ENCODE measurements at regions not wholly inside any gene's neighbourhood (a gene's known extent, or its start where the extent isn't known, plus 50 kb on each side); places are given as distances from the start of the nearest gene placed in this dataset.

DNA sequence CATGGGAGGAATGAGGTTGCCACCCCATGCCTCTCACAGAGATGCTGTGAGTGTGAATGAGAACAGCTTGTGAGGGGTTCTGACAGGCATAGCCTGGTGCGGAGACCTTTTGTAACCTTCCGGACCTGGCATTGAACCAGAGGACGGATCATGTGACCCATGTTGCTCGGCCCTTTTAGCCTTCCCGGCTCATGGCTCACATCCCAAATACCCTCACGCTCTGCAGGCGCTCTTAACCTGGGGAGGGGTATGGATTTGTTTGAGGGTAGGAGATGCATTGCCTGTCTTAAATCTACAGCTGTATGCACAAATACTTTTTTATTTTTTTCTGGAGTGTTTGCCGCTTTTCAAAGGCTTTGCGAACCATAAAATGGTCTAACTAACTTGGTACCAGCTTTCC lies 102.4 kb upstream of the CRHR1 start:
- Mint-ChIP-seq H3K4me1 (ENCODE audit: low read depth) (no peaks in the 10 kb centered on the region), H3K36me3 (ENCODE audit: low read depth) (no peaks in the 10 kb centered on the region), H3K4me3 (ENCODE audit: unreplicated experiment) (no peak overlapping the region), H3K27ac (ENCODE audit: unreplicated experiment) (no peak overlapping the region), H3K9me3 (ENCODE audit: low read depth) (peaks cover 6% of the 10 kb centered on the region), H3K27me3 (ENCODE audit: low read depth) (peaks cover 31% of the 10 kb centered on the region)
- no peak for DNase-seq (ENCODE audit: low spot score)
- TF ChIP-seq, protein P1, sequence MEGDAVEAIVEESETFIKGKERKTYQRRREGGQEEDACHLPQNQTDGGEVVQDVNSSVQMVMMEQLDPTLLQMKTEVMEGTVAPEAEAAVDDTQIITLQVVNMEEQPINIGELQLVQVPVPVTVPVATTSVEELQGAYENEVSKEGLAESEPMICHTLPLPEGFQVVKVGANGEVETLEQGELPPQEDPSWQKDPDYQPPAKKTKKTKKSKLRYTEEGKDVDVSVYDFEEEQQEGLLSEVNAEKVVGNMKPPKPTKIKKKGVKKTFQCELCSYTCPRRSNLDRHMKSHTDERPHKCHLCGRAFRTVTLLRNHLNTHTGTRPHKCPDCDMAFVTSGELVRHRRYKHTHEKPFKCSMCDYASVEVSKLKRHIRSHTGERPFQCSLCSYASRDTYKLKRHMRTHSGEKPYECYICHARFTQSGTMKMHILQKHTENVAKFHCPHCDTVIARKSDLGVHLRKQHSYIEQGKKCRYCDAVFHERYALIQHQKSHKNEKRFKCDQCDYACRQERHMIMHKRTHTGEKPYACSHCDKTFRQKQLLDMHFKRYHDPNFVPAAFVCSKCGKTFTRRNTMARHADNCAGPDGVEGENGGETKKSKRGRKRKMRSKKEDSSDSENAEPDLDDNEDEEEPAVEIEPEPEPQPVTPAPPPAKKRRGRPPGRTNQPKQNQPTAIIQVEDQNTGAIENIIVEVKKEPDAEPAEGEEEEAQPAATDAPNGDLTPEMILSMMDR (IDR thresholded peaks at IDR 0.05) = no peak

DNA sequence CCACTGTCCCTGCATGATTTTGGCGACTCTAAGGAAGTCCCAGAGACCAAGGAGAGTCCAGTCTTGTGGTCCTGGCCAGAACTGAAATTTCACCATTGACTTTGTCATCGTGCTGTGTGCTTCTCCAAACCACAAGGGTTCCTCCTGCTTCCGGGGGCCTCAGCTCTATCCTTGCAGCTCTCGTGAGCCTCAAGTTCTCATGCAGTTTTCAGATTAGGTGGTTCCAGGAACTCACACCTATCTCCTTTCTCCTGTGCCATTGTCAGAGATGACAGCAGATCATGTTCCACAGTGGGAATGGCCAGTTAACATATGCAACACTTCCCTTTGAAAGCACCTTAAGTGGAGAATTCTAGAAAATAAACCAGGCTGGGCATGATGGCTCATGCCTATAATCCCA lies 97.9 kb upstream of the CRHR1 start:
- H3K27ac Mint-ChIP-seq (ENCODE audit: unreplicated experiment) = no peak overlapping the region
- TF ChIP-seq, protein P1 (IDR thresholded peaks at IDR 0.05) = no peak
- H3K4me1 Mint-ChIP-seq (ENCODE audit: low read depth) = no peaks in the 10 kb centered on the region
- H3K36me3 Mint-ChIP-seq (ENCODE audit: low read depth) = no peaks in the 10 kb centered on the region
- no peaks in the 10 kb centered on the region for H3K9me3 Mint-ChIP-seq (ENCODE audit: low read depth)
- DNase-seq (ENCODE audit: low spot score) = no peak
- H3K27me3 Mint-ChIP-seq (ENCODE audit: low read depth) = peaks cover 53% of the 10 kb centered on the region
- H3K4me3 Mint-ChIP-seq (ENCODE audit: unreplicated experiment) = no peak overlapping the region

DNA sequence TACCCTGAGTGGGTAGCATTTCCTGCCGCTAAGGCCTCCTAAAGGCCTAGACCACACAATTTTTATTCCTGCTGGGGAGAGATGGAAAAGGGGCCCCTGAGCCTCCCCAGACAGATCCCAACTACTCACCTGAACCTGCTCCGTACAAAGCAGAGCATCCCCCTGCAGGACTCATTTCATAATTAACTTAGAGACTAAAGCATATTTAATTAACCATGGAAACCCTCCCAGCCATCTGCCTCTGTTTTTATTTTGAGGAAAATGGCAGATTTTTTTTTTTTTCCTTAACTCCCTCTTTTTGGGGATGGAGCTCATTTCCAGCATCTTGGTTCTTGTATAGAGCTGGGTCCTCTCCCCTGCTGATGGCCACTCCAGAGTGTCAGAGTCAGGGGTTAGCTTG lies 96.5 kb upstream of the CRHR1 start:
- no peak overlapping the region for H3K27ac Mint-ChIP-seq (ENCODE audit: unreplicated experiment)
- TF ChIP-seq, protein P1 (IDR thresholded peaks at IDR 0.05) = no peak
- H3K4me1 Mint-ChIP-seq (ENCODE audit: low read depth) = no peaks in the 10 kb centered on the region

DNA sequence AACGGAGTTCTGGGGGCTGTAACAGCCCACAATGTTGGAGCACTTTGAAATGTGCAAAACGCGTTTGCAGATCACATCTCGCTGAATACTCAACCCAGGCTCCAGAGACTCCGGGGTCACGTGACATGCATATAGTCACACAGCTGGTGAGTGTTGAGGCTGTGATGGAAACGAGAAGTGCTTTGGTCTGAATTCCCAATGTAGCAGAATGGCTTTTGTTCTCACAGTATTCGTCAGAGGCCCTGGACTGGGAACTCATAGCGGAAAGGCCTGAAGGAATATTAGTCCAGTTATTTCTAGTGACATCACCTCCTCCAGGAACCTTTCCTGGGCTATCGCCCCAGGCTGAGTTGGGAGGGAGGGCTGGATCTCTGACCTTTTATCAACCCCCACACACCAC lies 95.8 kb upstream of the CRHR1 start:
- no peak overlapping the region for H3K27ac Mint-ChIP-seq (ENCODE audit: unreplicated experiment)

More for the DNA sequence above, 96.5 kb upstream of the CRHR1 start:
- Mint-ChIP-seq H3K9me3 (ENCODE audit: low read depth) (no peaks in the 10 kb centered on the region), H3K27me3 (ENCODE audit: low read depth) (peaks cover 46% of the 10 kb centered on the region), H3K36me3 (ENCODE audit: low read depth) (no peaks in the 10 kb centered on the region), H3K4me3 (ENCODE audit: unreplicated experiment) (no peak overlapping the region)
- DNase-seq (ENCODE audit: low spot score) = no peak

DNA sequence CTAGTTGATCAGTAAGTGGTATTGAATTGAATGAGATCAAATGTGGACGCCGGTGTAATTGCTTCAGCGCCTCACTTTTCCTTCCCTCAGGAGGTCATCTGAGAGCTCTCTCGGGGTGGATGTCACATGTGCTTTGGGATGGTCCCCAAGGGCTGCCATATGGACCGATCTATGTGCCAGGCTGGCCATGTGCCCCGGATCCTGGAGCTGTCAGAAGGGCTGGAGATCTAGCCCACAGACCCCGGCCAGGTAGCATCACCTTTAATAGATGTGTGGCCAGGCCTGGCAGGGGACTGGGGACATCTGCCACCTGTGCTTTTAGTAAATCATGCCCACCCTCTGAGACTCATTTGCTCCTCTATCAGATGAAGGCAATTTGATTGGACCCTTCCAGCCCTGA lies 95.3 kb upstream of the CRHR1 start:
- no peaks in the 10 kb centered on the region for H3K36me3 Mint-ChIP-seq (ENCODE audit: low read depth)
- no peak overlapping the region for H3K27ac Mint-ChIP-seq (ENCODE audit: unreplicated experiment)
- DNase-seq (ENCODE audit: low spot score) = no peak
- H3K27me3 Mint-ChIP-seq (ENCODE audit: low read depth) = peaks cover 51% of the 10 kb centered on the region
- TF ChIP-seq, protein P1 (IDR thresholded peaks at IDR 0.05) = no peak
- no peaks in the 10 kb centered on the region for H3K4me1 Mint-ChIP-seq (ENCODE audit: low read depth)
- no peaks in the 10 kb centered on the region for H3K9me3 Mint-ChIP-seq (ENCODE audit: low read depth)
- H3K4me3 Mint-ChIP-seq (ENCODE audit: unreplicated experiment) = no peak overlapping the region

More for the DNA sequence above, 95.8 kb upstream of the CRHR1 start:
- Mint-ChIP-seq H3K9me3 (ENCODE audit: low read depth) (no peaks in the 10 kb centered on the region), H3K4me1 (ENCODE audit: low read depth) (no peaks in the 10 kb centered on the region), H3K36me3 (ENCODE audit: low read depth) (no peaks in the 10 kb centered on the region), H3K27me3 (ENCODE audit: low read depth) (peaks cover 47% of the 10 kb centered on the region), H3K4me3 (ENCODE audit: unreplicated experiment) (no peak overlapping the region)
- no peak for DNase-seq (ENCODE audit: low spot score)
- TF ChIP-seq, protein P1 (IDR thresholded peaks at IDR 0.05) = no peak

Measured in chondrocyte (in vitro differentiated cells).